ENCODE measurements at regions not wholly inside any gene's neighbourhood (a gene's known extent, or its start where the extent isn't known, plus 50 kb on each side); places are given as distances from the start of the nearest gene placed in this dataset.

DNA sequence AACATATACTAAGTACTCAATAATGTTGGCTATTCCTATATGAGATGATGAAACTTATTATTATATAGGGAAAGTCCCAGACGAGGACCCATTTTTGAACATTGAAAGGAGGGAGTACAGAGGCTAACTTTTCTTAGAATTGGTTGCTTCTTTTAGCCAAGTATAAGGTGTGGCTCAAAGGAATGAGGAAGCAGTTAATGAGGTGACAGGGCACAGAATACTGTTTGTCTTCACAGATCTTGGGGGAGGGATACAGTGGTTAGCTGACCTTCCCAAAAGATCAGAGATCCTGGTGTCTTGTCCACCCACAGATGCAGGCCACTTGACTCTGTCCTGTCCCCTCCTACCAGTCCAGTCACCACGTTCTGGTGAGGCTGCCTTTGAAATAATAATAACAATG is 67.8 kb upstream of the EPB41L1 start:
- TF ChIP-seq CTCF (IDR thresholded peaks at IDR 0.05; ENCODE audit: control extremely low read depth in 1 of 3, insufficient read depth in 1 of 3, low read depth in 1 of 3, low read length in 3 of 3) (no peak), CBX8 (IDR thresholded peaks at IDR 0.05; ENCODE audit: borderline replicate concordance, low read depth, low read length) (no peak), YY1 (IDR thresholded peaks at IDR 0.05; ENCODE audit: low read depth, low read length) (no peak), POLR2A (IDR thresholded peaks at IDR 0.05; ENCODE audit: control extremely low read depth in 1 of 2, low read depth in 2 of 2, low read length in 2 of 2) (no peak), ZNF274 (IDR thresholded peaks at IDR 0.05; ENCODE audit: borderline replicate concordance, extremely low read depth, low read length) (no peak), RFX5 (IDR thresholded peaks at IDR 0.05; ENCODE audit: borderline replicate concordance, low read depth, low read length) (no peak), RNF2 (IDR thresholded peaks at IDR 0.05; ENCODE audit: borderline replicate concordance, low read depth, low read length, missing control alignments, poor library complexity, severe bottlenecking) (no peak), JUN (IDR thresholded peaks at IDR 0.05; ENCODE audit: low read depth, low read length) (no peak), KDM1A (IDR thresholded peaks at IDR 0.05; ENCODE audit: borderline replicate concordance, low read length) (no peak), MAFK (IDR thresholded peaks at IDR 0.05; ENCODE audit: low read depth, low read length) (no peak), EP300 (IDR thresholded peaks at IDR 0.05; ENCODE audit: borderline replicate concordance in 1 of 2, low read depth in 2 of 2, low read length in 2 of 2) (no peak), USF2 (IDR thresholded peaks at IDR 0.05; ENCODE audit: low read length) (no peak)
